MM.1S (cell line): ENCODE measurements at regions not wholly inside any gene's neighbourhood (a gene's known extent, or its start where the extent isn't known, plus 50 kb on each side); places are given as distances from the start of the nearest gene placed in this dataset.

ENCODE experiments used
- EZH2 ChIP-seq: fragments of 300-600 bp; sonication (generic); optimal IDR thresholded peaks from 2 replicates; pipeline ENCODE3; 2017; ENCODE audit warnings: low read depth, mild to moderate bottlenecking, antibody characterized with exemption, low read length, mixed read lengths
- EZH2phosphoT487 ChIP-seq: fragments of 300-600 bp; sonication (generic); IDR thresholded peaks from 2 replicates; pipeline ENCODE4 v1.6.1; 2018; ENCODE audit warnings: antibody characterized with exemption, low read length
- TF ChIP-seq, protein P1 (sequence below): fragments of 300-600 bp; sonication (generic); IDR thresholded peaks from 2 replicates; pipeline ENCODE4 v1.5.1; 2016; ENCODE audit warnings: antibody characterized with exemption, low read length, mixed read lengths

DNA sequence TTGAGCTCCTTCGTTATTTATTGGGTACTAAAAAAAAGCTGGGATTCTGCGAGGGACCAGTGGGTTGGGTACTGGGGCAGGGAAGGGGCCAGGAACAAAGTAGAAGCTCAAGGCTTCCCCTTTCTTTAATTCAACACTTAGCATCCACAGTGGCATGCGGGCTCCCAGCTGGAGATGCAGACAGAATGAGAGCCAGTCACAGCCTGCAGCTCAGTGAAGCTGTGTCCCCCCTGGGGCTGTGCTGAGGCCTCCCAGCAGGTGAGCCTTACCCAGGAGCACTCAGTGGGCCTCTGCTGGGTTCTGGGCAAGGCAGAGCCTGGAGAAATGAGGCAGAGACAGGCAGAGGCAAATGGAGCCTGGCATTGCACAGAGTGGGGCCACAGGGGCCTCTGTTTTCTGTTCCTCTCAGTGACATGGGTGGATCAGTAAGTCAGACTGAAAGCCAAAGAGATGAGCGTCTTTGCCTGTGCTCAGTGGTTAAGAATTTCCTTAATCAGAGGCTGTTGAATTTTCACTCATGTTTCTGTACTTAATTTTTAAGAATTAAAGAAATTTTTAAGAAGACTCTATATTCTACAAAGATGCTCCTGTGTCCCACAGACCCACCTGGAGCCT is 181.4 kb upstream of the RBPJ start:
- TF ChIP-seq, protein P1, sequence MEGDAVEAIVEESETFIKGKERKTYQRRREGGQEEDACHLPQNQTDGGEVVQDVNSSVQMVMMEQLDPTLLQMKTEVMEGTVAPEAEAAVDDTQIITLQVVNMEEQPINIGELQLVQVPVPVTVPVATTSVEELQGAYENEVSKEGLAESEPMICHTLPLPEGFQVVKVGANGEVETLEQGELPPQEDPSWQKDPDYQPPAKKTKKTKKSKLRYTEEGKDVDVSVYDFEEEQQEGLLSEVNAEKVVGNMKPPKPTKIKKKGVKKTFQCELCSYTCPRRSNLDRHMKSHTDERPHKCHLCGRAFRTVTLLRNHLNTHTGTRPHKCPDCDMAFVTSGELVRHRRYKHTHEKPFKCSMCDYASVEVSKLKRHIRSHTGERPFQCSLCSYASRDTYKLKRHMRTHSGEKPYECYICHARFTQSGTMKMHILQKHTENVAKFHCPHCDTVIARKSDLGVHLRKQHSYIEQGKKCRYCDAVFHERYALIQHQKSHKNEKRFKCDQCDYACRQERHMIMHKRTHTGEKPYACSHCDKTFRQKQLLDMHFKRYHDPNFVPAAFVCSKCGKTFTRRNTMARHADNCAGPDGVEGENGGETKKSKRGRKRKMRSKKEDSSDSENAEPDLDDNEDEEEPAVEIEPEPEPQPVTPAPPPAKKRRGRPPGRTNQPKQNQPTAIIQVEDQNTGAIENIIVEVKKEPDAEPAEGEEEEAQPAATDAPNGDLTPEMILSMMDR: no peak
- TF ChIP-seq EZH2: no peak
- no peak for TF ChIP-seq EZH2phosphoT487
